K562 (cell line): ENCODE measurements at regions not wholly inside any gene's neighbourhood (a gene's known extent, or its start where the extent isn't known, plus 50 kb on each side); places are given as distances from the start of the nearest gene placed in this dataset.

Source experiments
- ADNP ChIP-seq: fragments of 200-800 bp; sonication (Bioruptor generic); IDR thresholded peaks from 2 replicates; pipeline ENCODE4 v1.6.1; 2016; ENCODE audit warnings: missing genetic modification characterization, missing compliant biosample characterization
- C11orf30 ChIP-seq: fragments of 450-650 bp; IDR thresholded peaks from 2 replicates; pipeline ENCODE4 v1.6.1; 2016; ENCODE audit warnings: low read depth, mild to moderate bottlenecking
- CEBPZ ChIP-seq: fragments of 150-350 bp; IDR thresholded peaks from 2 replicates; pipeline ENCODE4 v1.6.1; 2014; ENCODE audit warnings: low read depth, mild to moderate bottlenecking, low read length, borderline replicate concordance
- GTF2F1 ChIP-seq: IDR thresholded peaks from 2 replicates; pipeline ENCODE4 v1.6.1; 2011; ENCODE audit warnings: low read depth, low read length, improper control_type of control experiment
- HMG20B ChIP-seq: fragments of 250-450 bp; sonication (Bioruptor Pico); IDR thresholded peaks from 2 replicates; pipeline ENCODE4 v1.5.0; 2021; ENCODE audit warnings: mild to moderate bottlenecking
- KLF16 ChIP-seq: IDR thresholded peaks from 2 replicates; pipeline ENCODE4 v1.6.1; 2016; ENCODE audit warnings: antibody characterized with exemption
- MAFG ChIP-seq: fragments of 450-650 bp; conservative IDR thresholded peaks from 2 replicates; pipeline ENCODE4 v1.6.1; 2016; ENCODE audit warnings: missing genetic modification characterization, missing compliant biosample characterization
- MCM2 ChIP-seq: fragments of 450-650 bp; IDR thresholded peaks from 2 replicates; pipeline ENCODE4 v1.6.1; 2017; ENCODE audit warnings: low read depth, mild to moderate bottlenecking
- MITF ChIP-seq: IDR thresholded peaks from 2 replicates; pipeline ENCODE4 v1.6.1; 2014; ENCODE audit warnings: antibody characterized with exemption
- NR2C2 ChIP-seq, 2 experiments: fragments of 200-800 bp in 1 of 2; sonication (Bioruptor generic) in 1 of 2; sonication (generic) in 1 of 2; formaldehyde crosslinking in 1 of 2; IDR thresholded peaks; 2 replicates each; pipeline versions ENCODE4 v1.6.1 to v1.8.0; 2016 to 2022; ENCODE audit warnings: mild to moderate bottlenecking in 1 of 2, missing compliant biosample characterization in 1 of 2, missing genetic modification characterization in 1 of 2, missing genetic modification reagents in 1 of 2
- PTTG1 ChIP-seq: fragments of 450-650 bp; IDR thresholded peaks from 2 replicates; pipeline ENCODE4 v1.6.1; 2016; ENCODE audit warnings: low read depth, mild to moderate bottlenecking, missing genetic modification characterization, missing compliant biosample characterization
- RBM22 ChIP-seq: fragments of 200-400 bp; formaldehyde crosslinking; IDR thresholded peaks from 2 replicates; pipeline ENCODE4 v1.6.1; 2018; ENCODE audit warnings: low read length, low read depth; ENCODE audit not compliant: poor library complexity, severe bottlenecking
- RREB1 ChIP-seq: fragments of 250-450 bp; sonication (Bioruptor Pico); IDR thresholded peaks from 2 replicates; pipeline ENCODE4 v1.4.0; 2020
- STAT5A ChIP-seq: IDR thresholded peaks from 2 replicates; pipeline ENCODE4 v1.6.1; 2012; ENCODE audit warnings: low read length, inconsistent platforms, borderline replicate concordance
- ZC3H4 ChIP-seq: sonication (generic); formaldehyde crosslinking; IDR thresholded peaks from 2 replicates; pipeline ENCODE4 v1.9.0; 2021; ENCODE audit warnings: missing genetic modification reagents, borderline replicate concordance
- ZNF134 ChIP-seq: fragments of 250-450 bp; sonication (Bioruptor Pico); conservative IDR thresholded peaks from 2 replicates; pipeline ENCODE4 v1.4.0; 2020
- ZNF354B ChIP-seq: fragments of 250-450 bp; sonication (Bioruptor Pico); IDR thresholded peaks from 2 replicates; pipeline ENCODE4 v1.4.0; 2020
- ZNF583 ChIP-seq: fragments of 250-450 bp; sonication (Bioruptor Pico); IDR thresholded peaks from 2 replicates; pipeline ENCODE4 v1.4.0; 2020
- ZNF668 ChIP-seq: fragments of 250-450 bp; sonication (Bioruptor Pico); IDR thresholded peaks from 2 replicates; pipeline ENCODE4 v1.8.0; 2022; ENCODE audit warnings: mild to moderate bottlenecking, inconsistent platforms

GRCh38 chr6:28809947-28810658 is 113.7 kb downstream of the TRIM27 start (continued):
- TF ChIP-seq ZC3H4 (no peak), NR2C2 (CRISPR knock-in tag; IDR thresholded peaks at IDR 0.05) (no peak), NR2C2 (tag; IDR thresholded peaks at IDR 0.05) (no peak), GTF2F1 (no peak), MAFG (tag) (no peak), ADNP (no peak), C11orf30 (no peak), MCM2 (no peak), PTTG1 (tag) (no peak), STAT5A (no peak), CEBPZ (no peak), ZNF668 (no peak), RBM22 (no peak), ZNF134 (CRISPR knock-in tag) (no peak), ZNF583 (CRISPR knock-in tag) (no peak), HMG20B (CRISPR knock-in tag) (no peak), MITF (no peak), KLF16 (no peak), ZNF354B (no peak), RREB1 (CRISPR knock-in tag) (no peak)
